ENCODE measurements at regions not wholly inside any gene's neighbourhood (a gene's known extent, or its start where the extent isn't known, plus 50 kb on each side); places are given as distances from the start of the nearest gene placed in this dataset.
"Not testable (repeated sequence)": the region's sequence is repeated elsewhere in the genome, so short reads cannot be mapped to it uniquely, and the experiment has no call there.

- H3K9ac ChIP-seq (replicated peaks; ENCODE audit: extremely low read depth, insufficient read depth, low read length); H2AFZ ChIP-seq (ENCODE audit: low read depth, low read length); intact Hi-C loops (cut with micrococcal nuclease); BruUV-seq (replicated peaks); H3K27ac ChIP-seq (ENCODE audit: insufficient read depth, low read depth, low read length); H3K9me3 ChIP-seq (replicated peaks; ENCODE audit: control insufficient read depth, insufficient read depth, low read length); CTCF ChIA-PET; H3K36me3 ChIP-seq (ENCODE audit: control insufficient read depth in 2 of 2, extremely low read depth in 1 of 2, insufficient read depth in 2 of 2, low read length in 2 of 2); H3K79me2 ChIP-seq (ENCODE audit: control insufficient read depth, insufficient read depth, low read length); dilution Hi-C loops (cut with MboI; ENCODE audit: extremely low pct_ligation_motif_present, low sequenced_read_pairs); H3K4me1 ChIP-seq (ENCODE audit: control insufficient read depth, extremely low read depth, insufficient read depth, low read length); H3K4me3 ChIP-seq (replicated peaks in 1 of 3; ENCODE audit: insufficient read depth in 1 of 3, low read depth in 1 of 3, low read length in 3 of 3); H3K27me3 ChIP-seq (ENCODE audit: control insufficient read depth in 2 of 2, insufficient read depth in 2 of 2, low read length in 2 of 2); POLR2A ChIA-PET; DNase-seq (ENCODE audit: low read depth, low spot score); H3K4me2 ChIP-seq (ENCODE audit: insufficient read depth, low read length); H3K9me1 ChIP-seq (replicated peaks; ENCODE audit: control insufficient read depth, extremely low read depth, insufficient read depth, low read length); H4K20me1 ChIP-seq (replicated peaks; ENCODE audit: control insufficient read depth, extremely low read depth, insufficient read depth, low read length); FAIRE-seq: not testable (repeated sequence)
Observed at GRCh38 chr14:19487265-19487664, 53.1 kb upstream of the POTEG start.

GRCh38 chr14:19485346-19485745, 51.2 kb upstream of the POTEG start:
- intact Hi-C loops (cut with micrococcal nuclease); H4K20me1 ChIP-seq (replicated peaks; ENCODE audit: control insufficient read depth, extremely low read depth, insufficient read depth, low read length); POLR2A ChIA-PET; H3K9me1 ChIP-seq (replicated peaks; ENCODE audit: control insufficient read depth, extremely low read depth, insufficient read depth, low read length); H3K36me3 ChIP-seq (ENCODE audit: control insufficient read depth in 2 of 2, extremely low read depth in 1 of 2, insufficient read depth in 2 of 2, low read length in 2 of 2); H3K4me2 ChIP-seq (ENCODE audit: insufficient read depth, low read length); H3K79me2 ChIP-seq (ENCODE audit: control insufficient read depth, insufficient read depth, low read length); FAIRE-seq; H2AFZ ChIP-seq (ENCODE audit: low read depth, low read length); H3K9ac ChIP-seq (replicated peaks; ENCODE audit: extremely low read depth, insufficient read depth, low read length); H3K27me3 ChIP-seq (ENCODE audit: control insufficient read depth in 2 of 2, insufficient read depth in 2 of 2, low read length in 2 of 2); CTCF ChIA-PET; BruUV-seq (replicated peaks); H3K27ac ChIP-seq (ENCODE audit: insufficient read depth, low read depth, low read length); H3K4me1 ChIP-seq (ENCODE audit: control insufficient read depth, extremely low read depth, insufficient read depth, low read length); H3K4me3 ChIP-seq (replicated peaks in 1 of 3; ENCODE audit: insufficient read depth in 1 of 3, low read depth in 1 of 3, low read length in 3 of 3); H3K9me3 ChIP-seq (replicated peaks; ENCODE audit: control insufficient read depth, insufficient read depth, low read length); dilution Hi-C loops (cut with MboI; ENCODE audit: extremely low pct_ligation_motif_present, low sequenced_read_pairs): not testable (repeated sequence)
- peak; percentile 1 for DNase-seq (ENCODE audit: low read depth, low spot score)
